GM19372 (cell line): ENCODE measurements at regions not wholly inside any gene's neighbourhood (a gene's known extent, or its start where the extent isn't known, plus 50 kb on each side); places are given as distances from the start of the nearest gene placed in this dataset.

Source experiments
- ATAC-seq: cut with Tn5 transposase; IDR thresholded peaks from one replicate; pipeline ENCODE4 v1.9.1; 2021; ENCODE audit warnings: mild to moderate bottlenecking, low read depth, moderate library complexity; ENCODE audit not compliant: unreplicated experiment

DNA sequence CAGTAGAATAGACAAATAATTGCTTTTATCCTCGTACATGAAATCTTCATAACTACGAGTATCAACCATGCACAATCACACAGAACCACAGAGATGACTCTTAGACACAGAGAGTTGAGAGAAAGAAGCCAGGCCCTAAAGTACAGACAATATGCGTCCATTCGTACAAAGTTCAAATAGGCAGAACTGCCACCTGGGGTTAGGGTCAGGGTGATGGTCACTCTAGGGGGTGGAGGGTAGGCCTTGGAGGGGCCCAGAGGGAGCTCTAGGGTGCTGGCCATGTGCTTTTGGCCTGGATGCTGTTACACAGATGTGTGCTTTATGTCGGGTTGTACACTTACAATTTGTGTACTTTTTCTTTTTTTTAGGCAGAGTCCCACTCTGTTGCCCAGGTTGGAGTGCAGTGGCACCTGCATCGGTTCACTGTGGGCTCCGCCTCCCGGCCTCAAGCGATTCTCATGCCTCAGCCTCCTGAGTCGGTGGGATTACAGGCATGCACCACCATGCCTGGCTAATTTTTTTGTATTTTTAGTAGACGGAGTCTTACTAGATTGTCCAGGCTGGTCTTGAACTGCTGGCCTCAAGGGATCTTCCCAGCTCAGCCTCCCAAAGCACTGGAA is 65.9 kb upstream of the KLF13 start:
- no peak for ATAC-seq

DNA sequence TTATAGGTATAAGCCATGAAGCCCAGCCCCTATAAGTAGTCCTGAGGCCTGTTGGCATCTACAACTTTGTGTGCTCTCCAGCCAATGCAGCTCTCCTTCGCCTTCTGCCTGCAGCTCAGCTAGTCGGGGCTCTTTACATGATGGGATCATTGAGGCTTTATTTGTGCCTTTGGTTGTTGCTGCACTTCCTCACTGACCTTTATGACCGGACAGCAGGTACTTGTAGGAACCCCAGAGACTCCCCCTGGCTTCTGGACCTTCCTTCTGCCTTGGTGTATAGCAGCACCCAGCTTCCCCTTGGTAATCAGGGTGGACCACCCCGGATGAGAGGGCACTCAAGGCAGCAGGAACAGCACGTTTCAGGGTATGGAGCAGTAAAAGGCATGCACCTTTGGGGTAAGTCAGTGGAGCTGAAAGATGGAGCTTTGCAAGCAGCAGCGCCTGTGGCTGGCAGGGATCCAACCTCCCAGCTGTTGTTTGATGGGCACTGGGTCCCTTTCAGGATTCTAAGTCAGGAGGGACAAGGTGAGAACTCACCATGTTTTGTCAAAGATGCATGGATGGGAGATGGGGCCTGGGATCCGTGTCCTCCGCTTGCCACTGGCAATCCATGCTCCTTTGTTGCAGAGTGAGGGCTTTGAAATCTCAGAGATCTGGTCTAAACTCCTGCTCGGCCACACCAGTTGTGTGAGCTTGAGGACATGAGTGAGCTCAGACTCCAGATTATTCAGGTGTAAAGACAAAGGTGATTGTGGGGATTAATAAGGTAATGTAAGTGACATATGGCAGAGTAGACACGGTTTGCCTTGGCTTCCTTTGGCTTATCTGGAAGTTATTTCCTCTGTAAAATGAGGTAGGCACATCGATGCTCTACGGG is 65.1 kb upstream of the KLF13 start:
- no peak for ATAC-seq

DNA sequence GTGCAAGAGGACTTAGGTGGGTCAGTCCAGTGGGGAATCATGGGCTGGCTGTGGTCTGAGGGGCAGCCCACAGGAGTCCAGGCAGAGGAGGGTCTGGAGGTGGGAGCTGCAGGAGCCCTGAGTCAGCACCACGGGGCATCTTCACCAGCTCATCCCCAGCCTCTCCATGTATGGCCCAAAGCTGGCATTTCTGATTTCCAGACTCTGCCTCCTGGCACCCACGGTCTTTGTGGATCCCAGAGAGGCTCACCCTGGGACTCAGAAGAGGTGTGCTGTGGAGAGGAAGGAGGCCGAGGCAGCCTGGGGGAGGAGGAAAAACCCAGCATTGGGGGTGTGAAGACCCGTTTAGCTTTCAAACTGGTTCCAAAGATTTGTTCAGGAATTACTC is 64.5 kb upstream of the KLF13 start:
- no peak for ATAC-seq

DNA sequence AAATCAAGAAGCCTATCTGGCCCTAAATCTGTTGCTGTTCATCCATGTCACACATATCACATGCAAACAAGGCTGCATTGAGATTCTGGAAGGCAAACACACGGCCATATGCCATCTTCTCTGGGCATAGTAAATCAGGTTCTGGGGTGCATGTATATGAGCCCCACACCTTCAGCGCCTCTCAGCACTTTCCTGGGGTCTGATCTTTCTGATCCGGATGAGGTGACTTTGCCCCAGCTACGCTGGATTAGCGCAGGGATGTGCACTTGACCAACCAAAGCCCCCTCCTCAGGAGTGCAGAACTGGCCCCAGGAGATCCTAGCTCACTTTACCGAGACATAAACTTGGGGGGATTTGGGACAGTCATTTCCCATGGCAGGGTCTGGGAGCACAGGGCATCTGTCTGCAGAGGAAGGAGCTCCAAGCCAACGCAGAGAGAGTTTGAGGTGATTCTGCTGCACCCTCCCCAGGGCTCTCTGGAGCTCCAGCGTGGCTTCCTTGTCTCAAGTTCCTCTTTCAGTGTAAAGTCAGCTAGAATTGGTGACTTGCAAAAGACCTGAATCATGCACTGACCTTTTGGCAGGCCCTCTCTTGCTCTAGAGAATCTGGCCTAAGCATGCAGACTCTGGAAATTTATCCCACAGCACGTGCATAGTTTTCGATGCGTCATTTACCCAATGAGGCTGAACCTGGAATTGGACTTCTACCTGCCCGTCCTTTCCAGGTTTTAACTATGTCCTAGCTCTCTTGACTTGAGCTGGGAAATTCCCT is 63.5 kb upstream of the KLF13 start:
- ATAC-seq = peak; percentile 32

DNA sequence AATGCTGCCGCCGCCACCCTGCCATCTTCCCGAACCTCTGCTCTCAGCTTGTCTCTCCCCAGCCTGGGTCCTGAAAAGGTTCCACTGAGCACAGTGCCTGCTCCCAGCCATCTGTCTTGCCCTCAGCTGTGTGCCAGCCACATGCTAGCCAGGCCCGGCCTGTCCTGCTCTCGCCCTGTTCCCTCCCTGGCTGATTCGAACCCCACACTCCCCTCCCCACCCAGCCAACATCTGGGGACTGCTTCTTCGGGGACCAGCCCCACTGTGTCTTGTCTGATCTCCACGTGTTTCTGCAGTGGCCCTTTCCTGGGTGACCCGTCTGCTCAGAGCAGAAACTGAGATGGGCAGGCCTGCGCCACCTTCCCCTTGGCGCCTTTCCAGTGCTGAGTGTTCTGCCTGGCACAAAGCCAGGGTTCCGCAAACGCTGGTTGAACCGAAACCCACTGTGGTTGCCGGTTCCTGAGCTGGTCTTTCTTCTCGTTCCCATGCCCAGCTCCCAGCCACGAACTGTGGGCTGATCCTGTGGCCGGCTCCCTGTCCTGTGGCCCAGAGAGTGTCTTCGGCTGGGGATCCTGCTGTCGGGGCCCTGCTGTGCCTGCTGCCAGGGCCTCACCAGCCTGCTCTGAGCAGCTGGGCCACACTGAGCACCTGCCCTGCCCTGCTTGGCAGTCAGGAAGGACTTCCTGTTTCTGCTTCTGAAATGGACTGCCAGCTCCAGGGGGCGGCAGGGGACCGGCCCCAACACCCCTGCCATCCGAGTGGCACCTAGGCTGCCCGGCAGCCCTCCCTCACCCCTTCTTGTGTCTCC is 62.7 kb upstream of the KLF13 start:
- no peak for ATAC-seq

DNA sequence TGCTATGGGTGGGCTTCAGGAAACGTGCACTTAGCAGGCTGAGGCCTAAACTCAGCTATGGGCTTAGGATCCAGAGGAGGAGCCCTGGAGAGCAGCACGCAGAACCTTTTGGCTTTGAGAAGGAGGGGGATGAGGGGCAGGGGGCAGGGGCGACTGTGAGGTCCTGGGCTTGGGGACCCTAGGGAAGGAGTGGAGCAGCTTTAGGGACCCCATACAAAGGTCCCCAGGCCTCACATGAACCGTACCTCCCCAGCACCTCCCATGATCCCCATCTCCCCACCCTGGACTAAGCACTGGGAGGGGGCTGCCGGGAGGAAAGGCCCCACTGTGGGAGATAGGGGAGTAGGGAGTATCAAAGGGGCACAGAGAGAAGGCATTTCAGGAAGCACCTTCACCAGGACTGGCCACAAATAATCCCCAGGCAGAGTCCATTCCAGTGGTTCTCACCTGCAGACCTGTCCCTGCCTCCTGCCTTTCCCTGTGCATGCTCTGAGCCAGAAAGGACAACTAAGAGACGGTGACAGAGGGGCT is 62.0 kb upstream of the KLF13 start:
- ATAC-seq = no peak

DNA sequence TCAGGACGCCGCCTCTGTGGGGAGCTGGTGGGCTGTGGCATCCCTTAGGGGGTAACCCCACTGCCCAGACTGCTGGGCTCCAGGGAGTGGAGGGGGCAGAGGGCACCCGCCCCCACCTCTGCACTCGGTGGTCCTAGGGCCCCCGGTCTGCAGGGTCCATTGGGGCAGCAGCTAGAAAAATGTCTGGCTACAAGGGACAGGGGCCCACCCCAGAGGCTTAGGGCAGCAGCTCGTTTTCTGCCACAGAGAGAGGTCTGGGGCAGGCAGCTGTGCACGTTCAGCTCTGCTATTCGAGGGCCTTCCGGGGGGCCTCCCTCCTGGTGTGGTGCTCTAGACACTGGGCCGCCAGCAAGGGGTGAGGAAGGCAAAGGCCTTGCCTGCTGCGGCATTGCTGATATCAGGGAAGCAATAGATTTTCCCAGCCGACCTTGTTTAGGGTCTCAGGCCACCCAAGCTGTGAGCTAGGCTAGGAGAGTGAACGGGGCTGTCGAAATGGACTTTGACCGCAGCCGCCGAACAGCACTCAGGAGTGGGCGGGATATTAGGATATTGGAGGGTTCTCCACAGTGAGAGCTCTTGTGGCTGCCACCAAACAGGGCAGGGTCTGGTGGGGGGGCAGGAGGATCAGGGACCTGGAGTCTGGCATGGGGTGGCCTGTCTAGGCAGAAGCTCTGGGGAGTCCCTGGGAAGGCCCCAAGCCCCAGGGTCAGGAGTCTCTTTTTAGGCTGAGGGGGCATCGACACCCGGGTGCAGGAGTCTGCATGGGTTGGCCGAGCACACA is 61.4 kb upstream of the KLF13 start:
- no peak for ATAC-seq

DNA sequence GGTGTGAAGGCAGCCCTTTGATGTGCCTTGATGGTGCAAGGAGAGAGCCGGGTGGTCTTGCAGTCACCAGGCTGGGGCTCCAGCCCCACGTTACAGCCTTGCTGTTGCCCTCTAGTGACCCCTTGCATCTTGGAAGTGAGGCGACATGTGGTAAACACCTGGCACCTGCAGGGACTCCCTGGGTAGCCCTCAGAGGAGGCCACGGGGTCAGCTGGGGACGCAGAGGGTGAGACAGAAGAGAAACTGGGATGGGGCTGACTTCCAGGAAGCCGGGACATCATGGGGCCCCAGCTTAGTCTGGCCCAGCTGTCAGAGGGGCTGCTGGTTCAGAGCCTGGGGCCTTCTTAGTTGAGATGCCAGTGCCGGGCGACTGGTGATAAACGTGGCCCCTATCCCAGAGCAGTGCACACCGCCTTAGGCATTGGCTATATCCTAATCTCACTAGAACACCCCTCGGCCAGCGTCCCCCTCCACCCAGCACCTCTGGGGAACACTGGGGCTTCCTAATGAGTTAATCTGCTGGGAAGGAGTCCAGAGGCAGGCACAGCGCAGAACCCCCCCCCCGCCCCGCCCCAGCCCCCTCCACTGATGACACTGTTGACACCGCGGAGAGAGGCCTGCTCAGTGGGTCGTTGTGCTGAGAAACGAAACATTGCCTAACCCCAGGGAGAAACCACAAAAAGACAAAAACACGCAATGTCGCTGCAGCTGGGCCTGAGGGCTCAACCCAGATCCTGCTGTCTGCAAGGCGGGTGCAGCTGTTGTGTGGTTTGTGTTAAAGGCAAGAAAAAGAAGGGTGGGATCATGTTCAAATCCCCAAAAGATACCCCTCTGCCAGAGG is 60.5 kb upstream of the KLF13 start:
- peak; percentile 60 for ATAC-seq

DNA sequence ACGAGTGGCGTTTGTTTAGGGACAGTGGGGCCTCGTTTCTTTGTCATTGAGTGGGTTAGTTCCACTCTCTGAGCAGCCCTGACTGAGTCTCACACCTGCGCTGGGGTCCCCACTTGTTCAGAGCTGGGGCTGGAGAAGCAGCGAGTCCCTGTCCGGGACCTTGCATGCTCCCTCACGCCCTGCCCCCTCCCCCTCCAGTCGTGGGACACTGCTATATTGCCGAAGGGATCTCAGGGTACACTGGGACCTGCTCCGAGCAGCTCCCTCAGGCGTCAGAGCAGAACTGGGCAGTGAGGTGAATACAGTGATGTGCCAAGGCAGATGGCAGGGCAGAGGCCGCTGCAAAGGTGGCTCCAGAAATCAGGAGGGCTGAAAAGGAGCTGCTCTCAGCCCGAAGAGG is 59.9 kb upstream of the KLF13 start:
- ATAC-seq = peak; percentile 21

DNA sequence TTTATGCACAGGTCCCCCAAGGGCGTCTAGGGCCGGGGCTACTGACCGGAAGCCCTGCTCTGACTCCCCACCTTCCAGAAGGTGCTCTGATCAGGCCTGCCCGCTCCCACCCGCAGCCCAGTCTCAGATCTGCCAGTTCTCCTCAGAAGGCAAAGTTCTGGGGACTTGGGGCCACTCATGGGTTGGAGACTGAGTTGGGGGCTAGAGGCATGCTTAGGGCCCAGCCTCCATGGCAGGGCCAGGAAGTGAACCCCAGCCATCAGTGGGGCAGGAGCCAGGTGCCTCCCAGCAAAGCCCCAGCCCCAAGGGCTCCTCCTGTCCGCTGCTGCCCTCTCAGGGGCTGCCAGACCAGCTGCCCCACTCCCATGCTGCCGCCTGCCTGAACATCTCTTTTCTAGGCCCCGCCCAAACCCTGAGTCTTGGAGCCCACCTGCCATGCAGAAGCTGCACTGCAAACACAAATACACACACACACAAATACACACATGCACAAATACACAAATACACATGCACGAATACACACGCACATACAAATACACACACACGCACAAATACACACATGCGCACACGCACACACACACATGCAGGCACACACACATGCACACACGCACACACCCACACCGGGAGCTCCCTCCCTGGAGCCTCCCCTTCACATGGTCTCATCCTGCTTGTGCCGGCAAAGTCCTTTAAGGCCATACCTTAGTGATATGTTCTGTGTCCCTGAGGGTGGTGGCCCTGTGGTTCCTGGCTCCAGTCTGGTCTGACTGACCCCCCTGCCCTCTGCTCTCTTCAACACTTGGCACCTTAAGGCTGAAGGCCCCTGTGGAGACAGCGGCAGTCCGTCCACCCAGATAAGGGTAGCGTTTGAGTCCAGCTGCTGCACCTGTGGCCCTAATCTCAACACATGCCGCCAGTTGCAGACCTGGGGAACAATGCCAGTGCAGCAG is 59.2 kb upstream of the KLF13 start:
- no peak for ATAC-seq

DNA sequence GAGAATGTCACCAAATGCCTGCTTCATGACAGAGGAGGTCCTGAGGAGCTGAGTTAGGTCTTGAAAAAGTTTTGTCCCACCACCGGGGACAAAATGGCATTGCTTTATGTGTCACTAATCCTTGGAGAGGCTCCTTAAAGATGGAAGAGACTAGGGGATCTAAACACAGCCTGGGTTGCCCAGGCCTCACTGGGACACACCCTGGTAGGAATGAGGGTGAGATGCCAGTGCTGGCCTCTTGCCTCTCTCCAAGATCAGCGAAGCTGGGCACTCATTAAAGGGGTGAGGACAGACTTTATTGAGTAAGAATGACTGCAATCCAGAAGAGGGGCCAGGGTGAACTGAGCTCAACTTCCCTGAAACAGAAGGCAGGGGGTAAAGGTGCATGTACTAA is 58.5 kb upstream of the KLF13 start:
- ATAC-seq = no peak

DNA sequence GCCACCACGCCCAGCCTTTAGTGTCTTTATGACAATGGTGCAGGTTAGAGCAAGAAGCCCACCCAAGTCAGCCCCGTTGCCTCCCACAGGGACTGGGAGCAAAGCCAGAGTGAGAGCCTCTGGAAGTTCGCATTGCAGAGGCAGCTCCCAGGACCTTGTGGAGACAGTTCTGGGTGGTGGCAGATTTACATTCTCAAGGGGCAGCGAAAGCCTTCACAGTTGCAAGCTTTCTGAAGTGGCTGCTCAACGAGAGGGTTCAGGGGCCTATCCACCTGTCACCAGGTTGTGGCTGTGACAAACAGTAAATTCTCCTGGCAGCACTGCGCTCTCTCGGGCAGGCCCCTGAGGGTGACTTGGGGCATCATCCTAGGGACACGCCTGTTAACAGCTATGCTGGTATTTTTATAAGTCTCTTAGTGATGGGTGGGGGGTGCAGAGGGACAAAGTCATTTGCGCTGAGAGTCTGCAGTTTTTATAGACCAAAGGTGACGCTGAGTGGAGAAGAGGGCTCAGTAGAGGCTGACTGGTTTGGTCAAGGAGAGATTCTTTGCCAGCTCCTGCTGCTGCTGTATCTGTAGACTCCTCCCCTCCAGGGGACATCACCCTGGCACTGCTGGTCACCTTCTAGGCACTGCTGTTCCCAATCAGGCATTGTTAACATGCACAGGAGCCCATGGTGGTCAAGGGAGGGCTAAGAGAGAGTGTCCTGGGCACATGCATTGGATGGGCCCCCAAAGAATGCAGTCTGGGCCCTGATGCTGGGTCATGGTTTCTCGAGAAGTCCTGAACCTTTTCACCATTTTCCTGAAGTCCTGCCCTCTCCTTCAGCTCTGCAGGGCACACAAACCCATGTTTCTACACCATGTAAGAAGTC is 57.5 kb upstream of the KLF13 start:
- no peak for ATAC-seq

DNA sequence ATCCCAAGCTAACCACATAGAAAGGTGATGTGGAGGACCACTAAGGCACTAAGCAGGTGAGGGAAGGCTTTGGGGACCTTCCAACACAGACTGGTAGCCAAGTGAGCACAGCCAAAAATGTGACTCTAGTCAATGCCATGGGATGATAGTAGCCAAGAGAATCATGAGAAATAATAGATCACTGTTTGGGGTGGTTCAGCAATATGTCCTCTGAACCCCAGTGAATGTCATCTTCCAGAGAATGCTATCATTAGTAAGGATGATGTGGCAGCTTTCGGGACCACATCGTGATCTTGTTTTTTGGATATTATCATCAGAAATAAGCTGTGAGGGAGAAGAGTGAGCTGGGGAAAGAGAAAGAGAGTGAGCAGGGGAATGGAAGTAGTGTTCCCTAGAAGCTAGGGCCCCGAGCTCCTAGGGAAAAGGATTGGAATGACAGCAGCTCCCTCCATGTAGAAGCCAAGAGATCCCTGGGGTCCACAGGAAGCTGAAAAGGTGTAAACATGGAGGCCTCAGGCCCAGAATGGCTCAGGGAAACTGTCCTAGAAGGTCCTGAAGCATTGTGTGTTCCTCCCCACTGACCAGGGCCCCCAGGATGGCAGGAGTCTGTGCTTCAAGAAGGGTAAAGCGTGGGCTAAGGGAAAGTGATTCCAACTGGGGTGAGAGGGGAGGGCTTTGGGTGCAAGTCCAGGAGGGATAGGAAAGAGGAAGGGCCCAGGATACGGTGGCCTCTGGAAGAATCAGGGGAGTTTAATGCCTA is 56.6 kb upstream of the KLF13 start:
- no peak for ATAC-seq

DNA sequence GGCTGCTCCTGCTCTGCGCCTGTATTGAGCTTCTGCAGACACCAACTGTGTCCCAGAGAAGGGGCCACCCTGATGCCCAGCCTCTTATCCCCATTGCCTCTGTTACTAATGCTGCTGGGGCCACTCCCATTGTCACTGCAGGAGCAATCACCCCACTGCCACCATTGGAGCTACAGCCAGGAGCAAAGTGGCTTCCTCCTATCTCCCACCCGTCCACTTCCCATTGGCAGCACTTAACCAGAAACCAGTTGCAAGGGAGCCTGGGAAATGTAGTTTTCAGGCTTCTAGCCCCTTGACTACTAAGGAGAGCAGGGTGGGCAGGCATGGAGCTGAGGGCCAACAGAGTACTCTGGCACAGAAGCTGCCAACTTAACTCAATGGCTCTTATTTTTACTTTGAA is 55.9 kb upstream of the KLF13 start:
- ATAC-seq = no peak

DNA sequence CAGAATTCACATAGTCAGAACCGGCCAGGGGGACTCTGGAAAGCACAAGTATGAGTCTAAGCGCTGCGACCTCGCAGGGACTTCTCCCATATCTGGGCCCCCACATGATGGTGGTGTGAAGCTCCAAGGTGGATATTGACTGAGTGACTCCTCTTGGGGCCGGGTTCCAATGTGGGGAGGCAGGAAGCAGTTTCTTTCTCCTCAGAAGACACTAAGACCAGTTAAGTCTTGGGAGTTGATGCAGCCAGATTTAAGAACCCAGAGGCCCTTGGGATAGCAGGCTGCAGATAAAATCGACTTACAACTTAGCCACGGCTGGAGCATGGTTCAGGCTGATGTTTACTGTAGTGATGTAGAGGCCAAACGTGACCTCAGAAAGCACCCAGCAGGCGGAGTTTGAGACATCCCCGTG is 55.4 kb upstream of the KLF13 start:
- ATAC-seq = no peak
